ENCODE measurements at regions not wholly inside any gene's neighbourhood (a gene's known extent, or its start where the extent isn't known, plus 50 kb on each side); places are given as distances from the start of the nearest gene placed in this dataset.

- Histone ChIP-seq H3K4me1 (ENCODE audit: insufficient read depth, low read length) (no peaks in the 10 kb centered on the region), H3K79me2 (ENCODE audit: insufficient read depth, low read length) (no peaks in the 10 kb centered on the region), H3K9me3 (ENCODE audit: low read depth, low read length) (no peaks in the 10 kb centered on the region), H4K20me1 (ENCODE audit: insufficient read depth, low read length) (no peaks in the 10 kb centered on the region), H3K36me3 (ENCODE audit: insufficient read depth, low read length) (no peaks in the 10 kb centered on the region), H3K27me3 (ENCODE audit: insufficient read depth, low read length) (no peaks in the 10 kb centered on the region), H2AFZ (ENCODE audit: low read length) (no peak overlapping the region), H3K4me2 (ENCODE audit: insufficient read depth, low read length) (no peak overlapping the region), H3K4me3 (ENCODE audit: insufficient read depth, low read length) (no peak overlapping the region), H3K27ac (ENCODE audit: low read depth, low read length) (no peak overlapping the region)
- no peak for DNase-seq (ENCODE audit: insufficient read length, low spot score, missing footprints)
- no peak for TF ChIP-seq CTCF (IDR thresholded peaks at IDR 0.05; ENCODE audit: extremely low read depth, low read depth, low read length)
Measured at GRCh38 chr18:53887447-53887846, 337.0 kb downstream of the MBD2 start.

- H2AFZ ChIP-seq (ENCODE audit: low read length): no peak overlapping the region
- TF ChIP-seq CTCF (IDR thresholded peaks at IDR 0.05; ENCODE audit: extremely low read depth, low read depth, low read length): no peak
- H3K27ac ChIP-seq (ENCODE audit: low read depth, low read length): no peak overlapping the region
- no peak for DNase-seq (ENCODE audit: insufficient read length, low spot score, missing footprints)
- H3K27me3 ChIP-seq (ENCODE audit: insufficient read depth, low read length): no peaks in the 10 kb centered on the region
- H3K36me3 ChIP-seq (ENCODE audit: insufficient read depth, low read length): no peaks in the 10 kb centered on the region
- H3K9me3 ChIP-seq (ENCODE audit: low read depth, low read length): no peaks in the 10 kb centered on the region
- no peaks in the 10 kb centered on the region for H3K4me1 ChIP-seq (ENCODE audit: insufficient read depth, low read length)
- no peak overlapping the region for H3K4me3 ChIP-seq (ENCODE audit: insufficient read depth, low read length)
- H4K20me1 ChIP-seq (ENCODE audit: insufficient read depth, low read length): no peaks in the 10 kb centered on the region
- no peak overlapping the region for H3K4me2 ChIP-seq (ENCODE audit: insufficient read depth, low read length)
- no peaks in the 10 kb centered on the region for H3K79me2 ChIP-seq (ENCODE audit: insufficient read depth, low read length)
Measured at GRCh38 chr18:53886058-53886457, 338.4 kb downstream of the MBD2 start.

GRCh38 chr18:53883771-53884170 is 340.7 kb downstream of the MBD2 start:
- H3K4me3 ChIP-seq (ENCODE audit: insufficient read depth, low read length): no peak overlapping the region
- no peak for TF ChIP-seq CTCF (IDR thresholded peaks at IDR 0.05; ENCODE audit: extremely low read depth, low read depth, low read length)
- no peak for DNase-seq (ENCODE audit: insufficient read length, low spot score, missing footprints)
- no peak overlapping the region for H3K4me2 ChIP-seq (ENCODE audit: insufficient read depth, low read length)
- no peaks in the 10 kb centered on the region for H4K20me1 ChIP-seq (ENCODE audit: insufficient read depth, low read length)
- H2AFZ ChIP-seq (ENCODE audit: low read length): no peak overlapping the region
- H3K79me2 ChIP-seq (ENCODE audit: insufficient read depth, low read length): no peaks in the 10 kb centered on the region
- no peaks in the 10 kb centered on the region for H3K36me3 ChIP-seq (ENCODE audit: insufficient read depth, low read length)
- H3K27ac ChIP-seq (ENCODE audit: low read depth, low read length): no peak overlapping the region
- H3K9me3 ChIP-seq (ENCODE audit: low read depth, low read length): no peaks in the 10 kb centered on the region
- H3K4me1 ChIP-seq (ENCODE audit: insufficient read depth, low read length): no peaks in the 10 kb centered on the region
- H3K27me3 ChIP-seq (ENCODE audit: insufficient read depth, low read length): no peaks in the 10 kb centered on the region

GRCh38 chr18:53874103-53874502 is 350.4 kb downstream of the MBD2 start:
- H3K4me2 ChIP-seq (ENCODE audit: insufficient read depth, low read length): no peak overlapping the region
- no peaks in the 10 kb centered on the region for H3K27me3 ChIP-seq (ENCODE audit: insufficient read depth, low read length)
- no peaks in the 10 kb centered on the region for H3K79me2 ChIP-seq (ENCODE audit: insufficient read depth, low read length)
- H2AFZ ChIP-seq (ENCODE audit: low read length): no peak overlapping the region
- no peaks in the 10 kb centered on the region for H3K4me1 ChIP-seq (ENCODE audit: insufficient read depth, low read length)
- DNase-seq (ENCODE audit: insufficient read length, low spot score, missing footprints): no peak
- TF ChIP-seq CTCF (IDR thresholded peaks at IDR 0.05; ENCODE audit: extremely low read depth, low read depth, low read length): no peak
- H4K20me1 ChIP-seq (ENCODE audit: insufficient read depth, low read length): no peaks in the 10 kb centered on the region
- H3K4me3 ChIP-seq (ENCODE audit: insufficient read depth, low read length): no peak overlapping the region
- H3K9me3 ChIP-seq (ENCODE audit: low read depth, low read length): no peaks in the 10 kb centered on the region
- no peak overlapping the region for H3K27ac ChIP-seq (ENCODE audit: low read depth, low read length)
- H3K36me3 ChIP-seq (ENCODE audit: insufficient read depth, low read length): no peaks in the 10 kb centered on the region
